ENCODE measurements at regions not wholly inside any gene's neighbourhood (a gene's known extent, or its start where the extent isn't known, plus 50 kb on each side); places are given as distances from the start of the nearest gene placed in this dataset.

GRCh38 chr19:28560786-28561185 lies 652.2 kb downstream of the UQCRFS1 start:
- no peak for TF ChIP-seq SMC3 (IDR thresholded peaks at IDR 0.05)
- no peak for TF ChIP-seq MAX (IDR thresholded peaks at IDR 0.05)
- no peak for TF ChIP-seq CTCF (IDR thresholded peaks at IDR 0.05)
- no peak for TF ChIP-seq POLR2A (IDR thresholded peaks at IDR 0.05; ENCODE audit: low read length)
- no peak for TF ChIP-seq BHLHE40 (IDR thresholded peaks at IDR 0.05; ENCODE audit: low read depth, low read length)
- no peak for TF ChIP-seq RARB (CRISPR knock-in tag; IDR thresholded peaks at IDR 0.05)
- TF ChIP-seq CHD4 (IDR thresholded peaks at IDR 0.05; ENCODE audit: borderline replicate concordance): no peak
- TF ChIP-seq FOSB (CRISPR knock-in tag; IDR thresholded peaks at IDR 0.05): no peak
- TF ChIP-seq HMGXB4 (CRISPR knock-in tag; IDR thresholded peaks at IDR 0.05; ENCODE audit: borderline replicate concordance): no peak
- TF ChIP-seq JUNB (IDR thresholded peaks at IDR 0.05): no peak
- no peak for TF ChIP-seq SREBF2 (IDR thresholded peaks at IDR 0.05)
- no peak for TF ChIP-seq REST (IDR thresholded peaks at IDR 0.05)

All from A549 (cell line).